LNCAP (cell line): ENCODE measurements at regions not wholly inside any gene's neighbourhood (a gene's known extent, or its start where the extent isn't known, plus 50 kb on each side); places are given as distances from the start of the nearest gene placed in this dataset.

Experiments
- TF ChIP-seq, protein P1 (sequence below): fragments of 450-650 bp; IDR thresholded peaks from 2 replicates; pipeline ENCODE4 v1.5.1; 2017; ENCODE audit warnings: mild to moderate bottlenecking

GRCh38 chr11:101401245-101401644 is 182.6 kb downstream of the TRPC6 start:
- TF ChIP-seq, protein P1, sequence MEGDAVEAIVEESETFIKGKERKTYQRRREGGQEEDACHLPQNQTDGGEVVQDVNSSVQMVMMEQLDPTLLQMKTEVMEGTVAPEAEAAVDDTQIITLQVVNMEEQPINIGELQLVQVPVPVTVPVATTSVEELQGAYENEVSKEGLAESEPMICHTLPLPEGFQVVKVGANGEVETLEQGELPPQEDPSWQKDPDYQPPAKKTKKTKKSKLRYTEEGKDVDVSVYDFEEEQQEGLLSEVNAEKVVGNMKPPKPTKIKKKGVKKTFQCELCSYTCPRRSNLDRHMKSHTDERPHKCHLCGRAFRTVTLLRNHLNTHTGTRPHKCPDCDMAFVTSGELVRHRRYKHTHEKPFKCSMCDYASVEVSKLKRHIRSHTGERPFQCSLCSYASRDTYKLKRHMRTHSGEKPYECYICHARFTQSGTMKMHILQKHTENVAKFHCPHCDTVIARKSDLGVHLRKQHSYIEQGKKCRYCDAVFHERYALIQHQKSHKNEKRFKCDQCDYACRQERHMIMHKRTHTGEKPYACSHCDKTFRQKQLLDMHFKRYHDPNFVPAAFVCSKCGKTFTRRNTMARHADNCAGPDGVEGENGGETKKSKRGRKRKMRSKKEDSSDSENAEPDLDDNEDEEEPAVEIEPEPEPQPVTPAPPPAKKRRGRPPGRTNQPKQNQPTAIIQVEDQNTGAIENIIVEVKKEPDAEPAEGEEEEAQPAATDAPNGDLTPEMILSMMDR = no peak

GRCh38 chr11:101397979-101398378 is 185.8 kb downstream of the TRPC6 start:
- TF ChIP-seq, protein P1 = no peak

- TF ChIP-seq, protein P1 = peak; percentile 24; the same call in 1 of the 2 replicates
Observed at GRCh38 chr11:101390539-101390938, 193.3 kb downstream of the TRPC6 start.

DNA sequence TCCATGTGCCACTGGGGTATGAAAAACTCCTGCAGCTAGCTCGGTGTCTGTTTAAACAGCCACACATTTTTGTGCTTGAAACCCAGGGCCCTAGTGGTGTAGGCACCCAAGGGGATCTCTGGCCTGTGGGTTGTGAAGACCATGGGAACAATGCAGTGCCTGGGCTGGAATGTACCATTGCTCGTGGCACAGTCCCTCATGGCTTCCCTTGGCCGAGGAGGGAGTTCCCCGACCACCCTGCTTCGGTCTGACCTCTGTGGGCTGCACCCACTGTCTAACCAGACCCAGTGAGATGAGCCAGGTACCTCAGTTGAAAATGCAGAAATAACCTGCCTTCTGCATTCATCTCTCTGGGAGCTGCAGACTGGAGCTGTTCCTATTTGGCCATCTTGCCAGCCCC is 214.0 kb downstream of the TRPC6 start:
- TF ChIP-seq, protein P1 = no peak

GRCh38 chr11:101363706-101364275 is 220.0 kb downstream of the TRPC6 start:
- TF ChIP-seq, protein P1 = no peak

- TF ChIP-seq, protein P1 = no peak
Observed at GRCh38 chr11:101362643-101363042, 221.2 kb downstream of the TRPC6 start.

DNA sequence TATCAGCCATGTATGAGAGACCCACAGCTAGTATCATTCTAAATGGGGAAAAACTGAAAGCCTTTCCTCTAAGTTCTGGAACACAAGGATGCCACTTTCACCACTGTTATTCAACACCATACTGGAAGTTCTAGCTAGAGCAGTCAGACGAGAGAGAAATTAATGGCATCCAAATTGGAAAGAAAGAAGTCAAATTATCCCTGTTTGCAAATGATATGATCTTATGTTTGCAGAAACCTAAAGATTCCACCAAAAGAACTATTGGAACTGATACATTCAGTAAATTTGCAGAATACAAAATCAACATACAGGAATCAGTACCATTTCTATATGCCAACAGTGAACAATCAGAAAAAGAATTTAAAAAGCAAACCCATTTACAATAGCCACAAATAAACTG is 226.0 kb downstream of the TRPC6 start:
- TF ChIP-seq, protein P1 = no peak

DNA sequence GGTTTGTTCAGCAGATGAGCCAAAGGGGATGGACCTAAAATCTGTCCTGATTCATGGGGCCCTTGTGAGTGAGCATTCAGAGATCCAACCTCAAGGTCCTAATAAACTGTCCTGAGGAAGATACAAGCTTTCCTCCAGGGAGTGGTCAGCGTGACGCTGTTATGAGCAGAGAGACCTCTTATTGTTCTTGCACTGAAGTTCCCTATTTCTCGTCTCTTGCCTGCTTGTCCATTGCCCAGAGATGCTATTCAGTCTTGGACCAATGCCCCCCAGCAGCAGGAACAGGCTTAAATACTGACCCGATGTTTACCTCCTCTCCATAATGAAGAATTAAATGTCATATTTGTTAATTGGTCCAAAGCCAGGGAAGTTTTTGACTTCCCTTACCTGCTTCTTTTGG is 225.2 kb upstream of the PGR start:
- TF ChIP-seq, protein P1 = no peak
